Fibroblast of skin of left quadriceps (primary cell): ENCODE measurements at regions not wholly inside any gene's neighbourhood (a gene's known extent, or its start where the extent isn't known, plus 50 kb on each side); places are given as distances from the start of the nearest gene placed in this dataset.

Experiments used
- DNase-seq, 2 experiments: peaks; one replicate each; pipeline ENCODE4 v3.0.0-alpha.2; 2013; ENCODE audit warnings: low read depth in 2 of 2

- peak; percentile 68 to 72 for DNase-seq
Measured at GRCh38 chr2:71778936-71779773, 325.8 kb downstream of the DYSF start.

GRCh38 chr2:71778514-71778913 is 325.2 kb downstream of the DYSF start:
- no peak for DNase-seq

GRCh38 chr2:71777946-71778345 is 324.6 kb downstream of the DYSF start:
- DNase-seq: no peak

- DNase-seq: no peak
Measured at GRCh38 chr2:71776227-71776626, 322.9 kb downstream of the DYSF start.

GRCh38 chr2:71773218-71773617 is 319.9 kb downstream of the DYSF start:
- DNase-seq: no peak

GRCh38 chr2:71772510-71773172 is 319.3 kb downstream of the DYSF start:
- no peak for DNase-seq

GRCh38 chr2:71767663-71768062 is 314.3 kb downstream of the DYSF start:
- DNase-seq: no peak

- peak; percentile 64 for DNase-seq
Measured at GRCh38 chr2:71759060-71759459, 305.7 kb downstream of the DYSF start.

- DNase-seq: no peak
Measured at GRCh38 chr2:71757351-71757750, 304.0 kb downstream of the DYSF start.

GRCh38 chr2:71756280-71756906 is 303.0 kb downstream of the DYSF start:
- peak in 1 of 2 experiments; percentile 20 for DNase-seq

- DNase-seq: no peak
Measured at GRCh38 chr2:71751590-71751989, 298.2 kb downstream of the DYSF start.

GRCh38 chr2:71749671-71750101 is 296.3 kb downstream of the DYSF start:
- peak; percentile 49 to 51 for DNase-seq

- no peak for DNase-seq
Measured at GRCh38 chr2:71748227-71748626, 294.9 kb downstream of the DYSF start.

- DNase-seq: no peak
Measured at GRCh38 chr2:71747559-71747958, 294.2 kb downstream of the DYSF start.

- DNase-seq: no peak
Measured at GRCh38 chr2:71746946-71747501, 293.7 kb downstream of the DYSF start.

GRCh38 chr2:71744781-71745180 is 291.4 kb downstream of the DYSF start:
- no peak for DNase-seq

GRCh38 chr2:71743995-71744675 is 290.8 kb downstream of the DYSF start:
- no peak for DNase-seq

- peak; percentile 97 to 98 for DNase-seq
Measured at GRCh38 chr2:71742953-71743601, 289.7 kb downstream of the DYSF start.

- no peak for DNase-seq
Measured at GRCh38 chr2:71736986-71737385, 283.6 kb downstream of the DYSF start.

GRCh38 chr2:71736091-71736861 is 282.9 kb downstream of the DYSF start:
- DNase-seq: no peak
